Femur (tissue), 1 donor: ENCODE measurements at regions not wholly inside any gene's neighbourhood (a gene's known extent, or its start where the extent isn't known, plus 50 kb on each side); places are given as distances from the start of the nearest gene placed in this dataset.
A peak's percentile ranks its signal among the peaks of the same experiment; 100 is the strongest.
"Not testable (repeated sequence)": the region's sequence is repeated elsewhere in the genome, so short reads cannot be mapped to it uniquely, and the experiment has no call there.

Experiments
- DNase-seq: peaks from one replicate; pipeline ENCODE4 v3.0.0-alpha.2; 2017

GRCh38 chr7:4527988-4528636 lies 154.0 kb upstream of the FOXK1 start:
- DNase-seq = no peak

DNA sequence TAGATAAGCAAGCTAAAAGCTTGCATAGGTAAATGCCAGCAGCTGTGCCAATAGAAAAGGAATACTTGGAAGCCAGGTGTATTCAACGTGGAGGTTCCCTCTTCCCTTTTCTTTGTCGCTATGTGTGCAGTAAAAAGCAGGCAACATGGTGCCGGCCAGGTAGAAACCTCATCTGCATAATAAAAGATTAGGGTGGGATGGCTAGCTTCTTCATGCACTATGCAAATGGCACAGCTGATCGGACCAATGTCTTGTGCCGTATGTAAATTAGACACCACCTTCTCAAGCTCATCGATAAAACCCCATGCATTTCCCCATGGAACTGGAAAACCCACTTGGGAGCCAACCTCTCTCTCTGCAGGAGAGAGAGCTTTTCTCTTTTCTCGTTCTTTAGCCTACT lies 150.9 kb upstream of the FOXK1 start:
- DNase-seq = no peak

DNA sequence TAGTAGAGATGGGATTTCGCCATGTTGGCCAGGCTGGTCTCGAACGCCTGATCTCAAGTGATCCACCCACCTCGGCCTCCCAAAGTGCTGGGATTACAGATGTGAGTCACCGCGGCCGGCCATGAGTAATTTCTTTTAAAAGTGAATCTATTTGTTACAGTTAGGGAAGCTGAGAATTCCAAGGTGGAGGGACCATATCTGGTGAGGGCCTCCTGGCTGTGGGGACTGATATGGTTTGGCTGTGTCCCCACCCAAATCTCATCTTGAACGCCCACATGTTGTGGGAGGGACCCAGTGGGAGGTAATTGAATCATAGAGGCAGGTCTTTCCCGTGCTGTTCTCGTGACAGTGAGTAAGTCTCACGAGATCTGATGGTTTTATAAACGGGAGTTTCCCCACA lies 148.8 kb upstream of the FOXK1 start:
- not testable (repeated sequence) for DNase-seq

- DNase-seq = peak; percentile 36
Measured at GRCh38 chr7:4549681-4550080, 132.4 kb upstream of the FOXK1 start.

DNA sequence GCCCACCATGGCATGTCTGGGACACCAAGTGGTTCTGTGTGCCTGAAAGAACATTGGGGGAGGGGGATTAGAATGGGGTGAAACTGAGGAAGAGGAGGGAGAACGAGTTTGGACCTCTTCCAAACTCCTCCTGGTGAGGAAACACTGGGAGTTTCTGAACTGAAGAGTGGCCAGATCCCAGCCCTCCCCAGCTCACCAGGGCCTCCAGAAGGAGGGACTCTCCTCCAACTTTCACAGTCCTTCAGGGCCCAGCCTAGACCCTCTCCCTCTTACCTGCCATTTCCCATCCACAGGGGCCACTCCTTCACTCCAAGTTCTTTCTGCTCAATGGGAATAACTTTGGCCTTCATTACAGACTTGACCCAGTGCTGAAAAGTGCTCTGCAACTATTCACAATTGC lies 132.0 kb upstream of the FOXK1 start:
- no peak for DNase-seq

DNA sequence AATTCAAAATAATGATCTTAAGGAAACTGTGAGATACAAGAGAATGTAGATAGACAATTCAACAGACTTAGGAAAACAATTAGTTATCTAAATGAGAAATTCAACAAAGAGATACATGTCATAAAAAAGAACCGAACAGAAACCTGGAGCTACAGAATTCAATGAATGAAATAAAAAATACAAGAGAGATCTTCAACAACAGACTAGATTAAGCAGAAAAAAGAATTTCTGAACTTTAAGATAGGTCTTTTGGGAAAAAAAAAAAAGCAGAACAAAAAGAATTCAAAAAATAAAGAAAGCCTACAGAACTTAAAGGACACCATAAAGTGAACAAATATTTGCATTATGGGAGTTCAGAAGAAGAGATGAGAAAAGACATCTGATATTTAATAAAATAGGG lies 129.1 kb upstream of the FOXK1 start:
- no peak for DNase-seq

DNA sequence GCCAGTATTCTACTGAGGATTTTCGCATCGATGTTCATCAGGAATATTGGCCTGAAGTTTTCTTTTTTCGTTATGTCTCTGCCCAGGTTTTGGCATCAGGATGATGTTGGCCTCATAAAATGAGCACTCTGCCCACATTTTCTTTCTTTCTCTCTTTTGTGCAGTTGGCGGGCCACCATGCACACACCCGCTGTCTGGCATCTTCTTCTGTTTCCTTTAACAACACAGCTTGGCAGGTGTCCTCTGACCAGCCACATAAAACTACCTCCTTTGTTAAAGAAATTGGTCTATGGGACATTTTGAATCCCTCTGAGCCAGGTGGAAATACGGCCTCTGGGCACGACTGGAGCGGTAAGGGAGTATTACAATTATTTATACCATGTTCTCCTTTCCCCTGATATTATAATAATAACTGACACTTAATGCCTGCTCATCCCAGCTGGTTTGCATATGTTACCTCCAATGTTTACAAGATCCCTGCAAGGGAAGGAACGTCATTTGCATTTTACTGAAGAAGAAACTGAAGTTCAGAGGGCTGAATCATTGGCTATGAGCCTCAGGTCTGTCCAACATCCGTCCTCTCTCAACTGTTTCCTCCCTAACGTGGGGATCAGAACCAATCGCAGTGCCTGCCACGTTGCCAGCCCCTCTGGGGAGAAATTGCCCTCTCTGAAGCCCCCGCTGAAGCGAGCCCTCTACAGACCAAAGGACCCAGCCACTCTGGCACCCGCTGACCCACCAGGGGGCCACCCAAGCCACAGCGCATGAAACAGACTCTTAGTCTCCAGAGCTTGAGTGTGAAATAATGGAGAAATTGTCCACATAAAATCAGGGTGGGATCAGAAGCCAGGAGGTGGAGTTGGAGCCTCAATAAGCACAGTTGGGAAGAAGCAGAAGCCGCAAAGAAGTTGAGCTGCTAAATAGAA lies 125.0 kb upstream of the FOXK1 start:
- no peak for DNase-seq

DNA sequence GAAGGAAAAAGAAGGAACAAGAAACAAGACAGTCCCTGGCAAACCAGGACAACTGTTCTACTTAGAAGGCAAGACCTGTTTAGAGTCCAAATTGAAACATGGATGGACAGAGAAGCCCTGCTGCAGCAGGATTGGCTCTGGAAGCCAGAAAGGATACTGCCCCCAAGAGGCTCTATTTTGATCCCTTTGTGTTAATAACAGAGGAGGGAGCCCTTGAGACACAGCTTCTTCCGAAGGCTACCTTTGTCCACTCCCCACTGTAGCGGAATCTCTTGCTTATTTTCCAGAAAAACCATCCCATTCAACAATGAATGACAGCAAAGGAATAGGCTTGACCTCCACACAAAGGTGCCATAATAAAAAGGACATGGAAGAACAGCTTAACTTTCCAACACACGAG lies 120.3 kb upstream of the FOXK1 start:
- DNase-seq = no peak

DNA sequence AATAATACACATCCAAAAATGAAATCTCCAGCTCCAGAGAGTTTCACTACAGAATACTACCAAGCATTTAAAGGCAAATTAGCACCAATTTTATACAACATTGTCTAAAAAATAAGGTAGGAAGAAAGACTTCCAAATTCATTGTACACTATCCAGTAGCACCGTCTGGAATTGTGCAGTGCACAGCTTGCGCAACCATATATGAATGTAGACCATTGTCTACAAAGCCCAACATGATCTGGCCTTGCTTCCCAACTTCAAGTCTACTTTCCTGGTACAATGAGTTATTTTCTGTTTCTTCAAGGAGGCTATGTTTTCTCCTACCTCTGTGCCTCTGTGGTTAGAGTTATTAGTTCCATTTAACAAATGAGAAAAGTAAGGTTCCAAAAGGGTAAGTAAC lies 115.4 kb upstream of the FOXK1 start:
- no peak for DNase-seq

DNA sequence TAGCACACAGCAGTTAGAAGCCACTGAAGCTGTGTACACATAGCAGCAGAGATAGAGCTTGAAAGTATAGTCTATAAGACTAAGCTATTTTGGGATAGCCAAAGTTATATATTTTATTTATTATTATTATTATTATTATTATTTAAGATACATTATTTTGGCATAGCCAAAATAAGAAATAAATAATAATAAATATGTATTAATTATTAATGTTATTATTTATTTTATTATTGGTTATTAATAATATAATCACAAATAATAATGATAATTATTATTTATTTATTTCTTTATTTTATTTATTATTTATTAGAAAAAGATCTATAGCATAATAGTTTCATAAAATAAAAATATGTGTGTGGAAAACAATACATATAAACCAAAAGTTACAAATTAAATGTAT lies 107.2 kb upstream of the FOXK1 start:
- no peak for DNase-seq

DNA sequence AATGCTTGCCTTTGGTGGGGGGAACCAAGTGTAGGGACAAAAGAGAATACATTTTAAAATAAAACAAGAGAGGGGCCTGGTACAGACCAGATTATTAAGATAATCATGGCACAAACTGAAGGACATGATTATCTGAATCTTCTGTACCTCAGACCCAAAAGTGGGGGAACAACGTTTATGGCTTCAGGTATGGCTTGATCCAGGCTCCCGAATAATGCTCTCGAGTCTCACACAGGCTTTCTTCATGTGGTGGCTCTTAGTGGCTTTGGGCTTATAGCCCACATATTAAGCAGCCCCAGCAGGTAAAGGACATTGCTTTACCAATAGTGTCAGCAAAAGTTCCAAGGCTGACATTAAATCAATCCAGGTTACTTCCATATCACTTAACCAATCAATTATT lies 106.8 kb upstream of the FOXK1 start:
- no peak for DNase-seq

DNA sequence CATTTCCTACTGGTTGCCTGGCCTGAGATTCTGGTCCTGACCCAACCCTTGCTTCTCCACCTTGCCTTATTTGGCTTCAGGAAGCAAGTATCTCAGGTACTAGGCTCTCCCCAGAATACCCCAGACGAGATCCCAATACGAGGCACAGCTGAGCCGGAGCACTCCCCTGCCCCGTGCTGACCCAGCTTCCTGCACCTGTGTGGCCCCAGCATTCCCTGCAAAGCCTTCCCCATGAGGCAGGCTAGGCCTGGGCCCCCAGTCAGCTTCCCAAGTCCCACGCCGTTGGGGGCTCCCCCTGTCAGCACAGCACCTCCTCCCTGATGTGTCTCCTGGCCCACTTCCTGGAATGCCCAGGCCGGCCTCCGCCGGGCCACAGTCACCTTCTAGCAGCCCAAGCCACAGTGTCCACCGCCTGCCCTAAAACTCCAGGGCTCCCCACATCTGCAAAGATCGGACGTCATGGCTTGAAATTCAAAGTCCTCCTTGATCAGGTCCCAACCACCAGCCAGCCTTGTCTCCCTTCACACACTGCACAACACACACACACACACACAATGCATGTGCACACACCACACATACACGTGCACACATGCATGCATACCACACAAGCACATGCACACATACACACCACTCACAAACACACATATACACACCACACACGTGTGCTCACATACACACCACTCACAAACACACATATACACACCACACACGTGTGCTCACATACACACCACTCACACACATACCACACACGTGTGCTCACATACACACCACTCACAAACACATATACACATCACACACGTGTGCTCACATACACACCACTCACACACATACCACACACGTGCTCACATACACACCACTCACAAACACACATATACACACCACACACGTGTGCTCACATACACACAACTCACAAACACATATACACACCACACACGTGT lies 78.9 kb upstream of the FOXK1 start:
- DNase-seq = peak; percentile 6

DNA sequence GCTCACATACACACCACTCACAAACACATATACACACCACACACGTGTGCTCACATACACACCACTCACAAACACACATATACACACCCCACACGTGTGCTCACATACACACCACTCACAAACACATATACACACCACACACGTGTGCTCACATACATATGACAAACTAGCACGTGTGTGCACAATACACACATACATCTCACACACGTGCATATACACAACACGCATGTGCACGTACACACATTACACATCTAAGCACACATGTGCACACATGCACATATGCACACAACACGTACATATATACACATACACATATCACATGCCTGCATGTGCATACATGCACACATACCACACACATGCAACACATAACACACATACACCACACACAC lies 78.3 kb upstream of the FOXK1 start:
- no peak for DNase-seq

DNA sequence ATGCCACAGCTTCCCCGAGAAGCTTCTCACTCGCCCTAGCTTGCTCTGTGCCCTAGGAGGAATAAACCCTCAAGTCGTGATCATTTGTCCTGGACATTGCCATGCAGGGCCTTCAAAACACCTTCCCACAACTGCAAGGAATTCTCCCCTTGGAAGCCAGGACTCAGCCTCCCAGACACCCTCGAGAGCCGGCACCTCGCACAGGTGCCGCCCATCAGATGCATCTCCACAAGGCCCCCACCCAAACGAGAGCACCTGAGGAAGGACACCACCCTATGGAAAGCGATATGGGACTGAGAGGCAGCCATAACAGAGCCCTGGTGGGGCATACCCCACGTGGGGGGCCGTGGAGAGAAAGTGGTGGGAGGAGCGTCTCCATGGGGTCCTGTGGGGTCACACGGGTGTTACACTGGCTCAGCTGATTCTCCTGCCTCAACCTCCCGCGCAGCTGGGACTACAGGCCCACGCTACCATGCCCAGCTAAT lies 77.6 kb upstream of the FOXK1 start:
- no peak for DNase-seq

DNA sequence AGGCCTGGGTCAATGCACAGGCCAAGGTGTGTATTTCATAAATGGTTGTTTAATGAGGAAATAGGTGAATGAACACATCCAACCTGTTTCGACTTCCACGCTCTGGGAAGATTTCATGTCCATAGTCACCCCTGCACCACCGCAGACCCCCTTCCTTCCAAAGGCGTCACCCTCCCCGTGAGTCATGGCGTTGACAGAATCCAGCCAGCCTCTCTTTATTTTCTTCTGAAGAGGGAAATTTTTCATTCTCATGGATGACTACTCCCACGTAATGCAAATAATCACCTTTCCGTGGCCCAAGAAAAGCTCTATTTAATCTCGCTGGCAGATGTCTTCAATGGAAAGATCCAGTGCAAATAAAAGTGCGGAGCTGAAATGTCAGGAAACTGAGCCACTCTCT lies 75.3 kb upstream of the FOXK1 start:
- no peak for DNase-seq

GRCh38 chr7:4607311-4607729 lies 74.8 kb upstream of the FOXK1 start:
- no peak for DNase-seq

DNA sequence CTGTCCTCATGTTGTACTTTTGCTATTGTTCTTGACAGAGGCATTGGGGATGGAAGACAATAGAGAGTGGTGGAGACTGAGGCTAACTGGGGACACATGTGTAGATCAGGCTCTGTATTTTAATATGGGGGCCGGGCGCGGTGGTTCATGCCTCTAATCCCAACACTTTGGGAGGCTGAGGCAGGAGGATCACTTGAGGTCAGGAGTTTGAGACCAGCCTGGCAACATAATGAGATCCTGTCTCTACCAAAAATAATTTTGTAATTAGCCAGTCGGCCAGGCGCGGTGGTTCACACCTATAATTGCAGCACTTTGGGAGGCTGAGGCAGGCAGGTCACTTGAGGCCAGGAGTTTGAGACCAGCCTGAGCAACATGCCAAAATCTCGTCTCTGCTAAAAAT lies 72.5 kb upstream of the FOXK1 start:
- DNase-seq = not testable (repeated sequence)

DNA sequence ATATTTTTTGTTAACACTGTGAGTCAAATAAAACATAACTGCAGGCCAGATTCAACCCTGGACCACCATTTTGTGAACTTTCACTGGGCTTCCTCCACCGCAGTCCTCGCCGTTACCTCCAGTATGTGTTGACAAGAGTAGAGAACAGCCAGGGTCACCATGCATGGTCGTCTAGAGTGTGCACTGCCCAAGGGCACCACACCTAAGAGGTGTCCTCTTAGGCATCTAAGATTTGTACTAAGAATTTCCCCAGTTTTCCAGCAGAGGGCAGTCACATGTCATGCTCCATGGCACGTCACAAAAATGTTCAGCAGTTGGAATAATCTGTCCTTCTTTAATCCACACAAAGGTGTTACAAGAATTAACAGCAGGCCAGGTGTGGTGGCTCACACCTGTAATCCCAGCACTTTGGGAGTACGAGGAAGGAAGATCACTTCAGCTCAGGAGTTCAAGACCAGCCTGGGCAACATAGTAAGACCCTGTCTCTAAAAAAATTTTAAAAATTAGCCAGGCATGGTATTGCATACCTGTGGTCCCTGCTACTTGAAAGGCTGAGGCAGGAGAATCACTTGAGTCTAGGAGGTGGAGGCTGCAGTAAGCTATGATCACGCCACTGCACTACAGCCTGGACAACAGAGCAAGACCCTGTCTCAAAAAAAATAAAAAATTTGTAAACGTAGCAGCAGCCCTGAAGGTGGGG lies 71.2 kb upstream of the FOXK1 start:
- peak; percentile 55 for DNase-seq

- DNase-seq = no peak
Measured at GRCh38 chr7:4612237-4612636, 69.9 kb upstream of the FOXK1 start.

- DNase-seq = peak; percentile 51
Measured at GRCh38 chr7:4612939-4613841, 68.9 kb upstream of the FOXK1 start.

- peak; percentile 68 for DNase-seq
Measured at GRCh38 chr7:4613846-4614548, 68.1 kb upstream of the FOXK1 start.
